ENCODE measurements at regions not wholly inside any gene's neighbourhood (a gene's known extent, or its start where the extent isn't known, plus 50 kb on each side); places are given as distances from the start of the nearest gene placed in this dataset.

- peak; percentile 93 for TF ChIP-seq CTCF (conservative IDR thresholded peaks at IDR 0.05)
- no peak for TF ChIP-seq ZFX (IDR thresholded peaks at IDR 0.05)
These were observed 146.8 kb downstream of the SH3BGRL2 start for GRCh38 chr6:79777713-79778579.
